NB4 (cell line): ENCODE measurements at regions not wholly inside any gene's neighbourhood (a gene's known extent, or its start where the extent isn't known, plus 50 kb on each side); places are given as distances from the start of the nearest gene placed in this dataset.

ENCODE experiments used
- CTCF ChIP-seq: IDR thresholded peaks from one replicate; pipeline ENCODE4 v1.5.1; 2012; ENCODE audit warnings: low read depth, low read length
- MAX ChIP-seq: IDR thresholded peaks from 2 replicates; pipeline ENCODE4 v1.6.1; 2011; ENCODE audit warnings: low read depth, low read length
- POLR2A ChIP-seq: IDR thresholded peaks from 2 replicates; pipeline ENCODE4 v1.6.1; 2011; ENCODE audit warnings: mild to moderate bottlenecking; ENCODE audit not compliant: insufficient read length; ENCODE audit errors: extremely low read depth

GRCh38 chr11:23192256-23192655 lies 332.0 kb upstream of the CCDC179 start:
- no peak for TF ChIP-seq CTCF
- TF ChIP-seq POLR2A = no peak
- TF ChIP-seq MAX = no peak
